RKO (cell line): ENCODE measurements at regions not wholly inside any gene's neighbourhood (a gene's known extent, or its start where the extent isn't known, plus 50 kb on each side); places are given as distances from the start of the nearest gene placed in this dataset.
A peak's percentile ranks its signal among the peaks of the same experiment; 100 is the strongest.

Source experiments
- DNase-seq: peaks from one replicate; pipeline ENCODE4 v3.0.0-alpha.2; 2016; ENCODE audit warnings: low spot score

GRCh38 chr3:73796382-73796781, 171.6 kb upstream of the PDZRN3 start:
- DNase-seq = no peak

GRCh38 chr3:73791356-73791755, 166.6 kb upstream of the PDZRN3 start:
- no peak for DNase-seq

GRCh38 chr3:73789825-73790444, 165.2 kb upstream of the PDZRN3 start:
- peak; percentile 1 for DNase-seq

GRCh38 chr3:73787620-73788019, 162.9 kb upstream of the PDZRN3 start:
- DNase-seq = no peak

- DNase-seq = no peak
These were observed 162.3 kb upstream of the PDZRN3 start for GRCh38 chr3:73786998-73787397.

- DNase-seq = peak; percentile 67
These were observed 161.6 kb upstream of the PDZRN3 start for GRCh38 chr3:73786321-73786807.

- DNase-seq = no peak
These were observed 160.1 kb upstream of the PDZRN3 start for GRCh38 chr3:73784686-73785392.

GRCh38 chr3:73783811-73784210, 159.1 kb upstream of the PDZRN3 start:
- DNase-seq = no peak

- DNase-seq = no peak
These were observed 156.8 kb upstream of the PDZRN3 start for GRCh38 chr3:73781541-73781940.

GRCh38 chr3:73774645-73775044, 149.9 kb upstream of the PDZRN3 start:
- DNase-seq = no peak

GRCh38 chr3:73773233-73773632, 148.5 kb upstream of the PDZRN3 start:
- no peak for DNase-seq

GRCh38 chr3:73772076-73772886, 147.5 kb upstream of the PDZRN3 start:
- no peak for DNase-seq

GRCh38 chr3:73768524-73769308, 144.0 kb upstream of the PDZRN3 start:
- no peak for DNase-seq

- no peak for DNase-seq
These were observed 142.0 kb upstream of the PDZRN3 start for GRCh38 chr3:73766599-73767381.

GRCh38 chr3:73765878-73766545, 141.3 kb upstream of the PDZRN3 start:
- no peak for DNase-seq

GRCh38 chr3:73762855-73763254, 138.1 kb upstream of the PDZRN3 start:
- DNase-seq = no peak

- no peak for DNase-seq
These were observed 134.6 kb upstream of the PDZRN3 start for GRCh38 chr3:73759297-73759711.

GRCh38 chr3:73757536-73757935, 132.8 kb upstream of the PDZRN3 start:
- no peak for DNase-seq

- no peak for DNase-seq
These were observed 129.2 kb upstream of the PDZRN3 start for GRCh38 chr3:73753985-73754384.

- no peak for DNase-seq
These were observed 127.6 kb upstream of the PDZRN3 start for GRCh38 chr3:73752338-73752737.

- no peak for DNase-seq
These were observed 121.9 kb upstream of the PDZRN3 start for GRCh38 chr3:73746623-73747022.
